ENCODE measurements at regions not wholly inside any gene's neighbourhood (a gene's known extent, or its start where the extent isn't known, plus 50 kb on each side); places are given as distances from the start of the nearest gene placed in this dataset.

DNA sequence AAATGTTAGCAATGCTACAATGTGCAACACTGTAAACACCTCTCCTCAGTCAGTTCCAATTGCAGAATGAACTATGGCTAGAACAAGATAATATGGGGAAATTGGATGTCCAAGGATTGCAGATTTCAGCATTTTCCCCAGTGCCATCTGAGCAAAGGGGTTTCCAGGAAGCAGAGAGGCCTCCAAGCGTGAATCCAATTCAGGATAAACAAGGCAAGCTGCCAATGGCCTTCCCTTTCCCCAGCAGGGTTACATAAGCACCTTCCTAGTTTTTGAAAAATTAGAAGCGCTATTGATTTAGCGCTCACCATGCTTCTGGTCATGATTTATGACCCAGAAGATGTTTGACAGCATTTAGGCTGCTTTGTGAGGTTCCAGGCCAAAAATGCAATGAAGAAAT is 223.0 kb upstream of the GATB start:
- no peak overlapping the region for H3K4me3 ChIP-seq (ENCODE audit: low read depth, low read length)
- TF ChIP-seq, protein P1, sequence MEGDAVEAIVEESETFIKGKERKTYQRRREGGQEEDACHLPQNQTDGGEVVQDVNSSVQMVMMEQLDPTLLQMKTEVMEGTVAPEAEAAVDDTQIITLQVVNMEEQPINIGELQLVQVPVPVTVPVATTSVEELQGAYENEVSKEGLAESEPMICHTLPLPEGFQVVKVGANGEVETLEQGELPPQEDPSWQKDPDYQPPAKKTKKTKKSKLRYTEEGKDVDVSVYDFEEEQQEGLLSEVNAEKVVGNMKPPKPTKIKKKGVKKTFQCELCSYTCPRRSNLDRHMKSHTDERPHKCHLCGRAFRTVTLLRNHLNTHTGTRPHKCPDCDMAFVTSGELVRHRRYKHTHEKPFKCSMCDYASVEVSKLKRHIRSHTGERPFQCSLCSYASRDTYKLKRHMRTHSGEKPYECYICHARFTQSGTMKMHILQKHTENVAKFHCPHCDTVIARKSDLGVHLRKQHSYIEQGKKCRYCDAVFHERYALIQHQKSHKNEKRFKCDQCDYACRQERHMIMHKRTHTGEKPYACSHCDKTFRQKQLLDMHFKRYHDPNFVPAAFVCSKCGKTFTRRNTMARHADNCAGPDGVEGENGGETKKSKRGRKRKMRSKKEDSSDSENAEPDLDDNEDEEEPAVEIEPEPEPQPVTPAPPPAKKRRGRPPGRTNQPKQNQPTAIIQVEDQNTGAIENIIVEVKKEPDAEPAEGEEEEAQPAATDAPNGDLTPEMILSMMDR (IDR thresholded peaks at IDR 0.05; ENCODE audit: insufficient read depth, low read length): no peak
- DNase-seq (ENCODE audit: low read depth): peak; percentile 51

DNA sequence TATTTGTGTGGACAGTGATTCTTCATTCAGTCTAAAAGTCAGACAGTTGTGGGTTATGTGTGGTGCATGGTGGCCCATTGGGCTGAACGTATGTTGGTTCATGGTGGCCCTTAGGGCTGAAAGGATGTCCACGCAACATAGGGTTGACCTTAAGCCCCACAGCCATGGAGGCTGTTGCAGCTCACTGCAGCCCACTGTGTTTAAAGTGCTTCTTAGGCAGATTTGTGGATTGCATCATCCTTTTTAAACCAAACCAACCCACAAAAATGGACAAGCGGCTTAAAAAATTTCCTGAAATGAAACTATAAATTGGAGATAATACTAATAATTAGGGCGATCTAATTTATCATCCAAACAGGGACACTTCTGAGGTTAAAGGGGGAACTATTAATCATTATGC is 219.0 kb upstream of the GATB start:
- DNase-seq (ENCODE audit: low read depth): no peak
- H3K4me3 ChIP-seq (ENCODE audit: low read depth, low read length): no peak overlapping the region
- TF ChIP-seq, protein P1 (IDR thresholded peaks at IDR 0.05; ENCODE audit: insufficient read depth, low read length): no peak

DNA sequence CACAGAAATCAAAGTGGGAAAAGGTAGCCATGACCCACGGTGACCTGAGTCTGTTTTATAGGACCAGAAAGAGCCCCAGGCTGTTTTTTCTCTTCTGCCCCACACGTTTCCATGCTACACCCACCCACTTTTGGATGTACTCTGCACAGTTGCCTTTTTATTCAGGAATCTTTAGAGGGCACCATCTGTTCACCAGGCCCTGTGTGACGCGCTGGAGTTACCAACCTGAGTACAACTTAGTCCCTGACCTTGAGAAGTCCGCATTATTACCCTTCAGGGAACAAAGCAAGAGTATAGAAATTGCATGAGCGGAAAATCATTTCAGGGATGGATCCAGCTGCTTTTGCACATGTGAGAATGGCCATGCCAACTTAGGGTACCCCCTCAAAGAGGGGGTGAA is 207.8 kb upstream of the GATB start:
- TF ChIP-seq, protein P1 (IDR thresholded peaks at IDR 0.05; ENCODE audit: insufficient read depth, low read length): no peak
- DNase-seq (ENCODE audit: low read depth): no peak
- H3K4me3 ChIP-seq (ENCODE audit: low read depth, low read length): no peak overlapping the region

DNA sequence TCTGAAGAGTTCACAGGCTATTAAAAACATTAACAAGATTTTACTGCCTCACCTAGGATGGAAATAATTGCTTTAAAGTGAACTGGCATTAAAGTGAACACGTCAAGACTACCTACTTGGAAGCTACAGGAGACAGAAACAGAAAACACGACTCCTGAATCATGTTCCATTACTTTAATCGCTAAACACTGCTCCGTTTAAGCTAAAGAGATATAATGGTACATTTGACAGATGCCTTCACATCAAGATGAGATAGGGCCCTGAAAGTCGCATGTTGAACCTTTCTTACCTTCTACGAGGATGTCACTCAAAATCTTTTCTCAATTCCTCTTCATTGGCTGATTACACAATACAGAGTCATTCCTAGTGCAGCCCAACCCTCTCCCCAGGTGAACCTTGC is 206.3 kb upstream of the GATB start:
- TF ChIP-seq, protein P1 (IDR thresholded peaks at IDR 0.05; ENCODE audit: insufficient read depth, low read length): no peak
- no peak for DNase-seq (ENCODE audit: low read depth)
- H3K4me3 ChIP-seq (ENCODE audit: low read depth, low read length): no peak overlapping the region

DNA sequence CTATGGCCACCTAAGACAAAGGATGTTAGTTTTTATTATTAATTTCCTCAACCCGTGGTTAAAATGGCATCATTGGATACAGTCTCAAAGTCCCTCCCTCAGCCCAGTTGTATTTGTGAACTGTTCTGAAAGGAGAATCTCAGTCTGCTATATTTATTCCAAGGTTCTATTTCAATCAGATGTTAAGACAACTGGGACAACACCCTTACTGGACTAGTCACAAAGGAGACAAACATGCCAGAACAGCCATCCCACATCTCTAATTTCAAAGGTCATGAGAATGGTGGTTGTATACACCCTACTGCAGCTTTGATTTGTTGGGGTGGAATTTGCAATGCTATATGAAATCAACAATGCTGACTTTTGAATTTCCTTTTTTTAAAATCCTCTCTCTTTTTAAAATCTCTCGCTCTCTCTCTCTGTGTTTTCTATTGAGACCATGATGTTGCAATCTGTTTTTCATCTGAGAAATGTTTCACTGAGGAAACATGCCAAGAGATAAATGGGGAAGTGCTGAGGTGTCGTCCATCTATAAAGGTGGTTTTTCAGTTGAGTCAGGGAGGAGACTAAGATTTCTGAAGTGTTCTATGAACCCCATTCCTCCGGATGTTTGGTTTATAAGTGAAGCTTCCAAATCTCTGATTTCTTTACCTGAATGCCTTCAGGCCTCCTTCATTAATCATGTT is 201.5 kb upstream of the GATB start:
- DNase-seq (ENCODE audit: low read depth): peak; percentile 22
- H3K4me3 ChIP-seq (ENCODE audit: low read depth, low read length): no peak overlapping the region
- TF ChIP-seq, protein P1 (IDR thresholded peaks at IDR 0.05; ENCODE audit: insufficient read depth, low read length): no peak

DNA sequence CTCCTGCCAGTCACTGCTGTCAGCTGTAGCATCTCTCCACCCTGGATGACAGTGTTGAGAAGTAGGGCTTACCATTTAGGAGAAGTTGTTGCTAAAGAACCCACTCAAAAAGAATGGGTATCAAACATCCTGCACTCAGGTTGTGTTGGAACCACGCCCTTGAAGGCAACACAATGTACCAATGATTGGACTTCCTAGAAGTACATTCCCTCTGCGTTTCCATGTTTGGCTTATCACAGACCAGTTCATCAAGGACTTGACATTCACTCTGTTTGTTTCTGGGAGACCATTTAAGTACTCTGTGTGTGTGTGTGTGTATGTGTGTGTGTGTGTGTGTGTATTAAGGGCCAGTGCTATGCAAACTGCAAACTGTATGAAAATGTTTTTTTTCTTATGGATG is 200.6 kb upstream of the GATB start:
- TF ChIP-seq, protein P1 (IDR thresholded peaks at IDR 0.05; ENCODE audit: insufficient read depth, low read length): no peak
- DNase-seq (ENCODE audit: low read depth): no peak
- no peak overlapping the region for H3K4me3 ChIP-seq (ENCODE audit: low read depth, low read length)
